HG03097 (cell line): ENCODE measurements at regions not wholly inside any gene's neighbourhood (a gene's known extent, or its start where the extent isn't known, plus 50 kb on each side); places are given as distances from the start of the nearest gene placed in this dataset.

Experiments used
- ATAC-seq: cut with Tn5 transposase; IDR thresholded peaks from one replicate; pipeline ENCODE4 v1.9.1; 2021; ENCODE audit not compliant: unreplicated experiment, low FRiP score

GRCh38 chr2:143977356-143977755 lies 542.6 kb downstream of the ZEB2 start:
- no peak for ATAC-seq

- ATAC-seq, result no peak
Observed at GRCh38 chr2:143975216-143975615, 544.7 kb downstream of the ZEB2 start.

GRCh38 chr2:143974262-143974661 lies 545.7 kb downstream of the ZEB2 start:
- no peak for ATAC-seq

DNA sequence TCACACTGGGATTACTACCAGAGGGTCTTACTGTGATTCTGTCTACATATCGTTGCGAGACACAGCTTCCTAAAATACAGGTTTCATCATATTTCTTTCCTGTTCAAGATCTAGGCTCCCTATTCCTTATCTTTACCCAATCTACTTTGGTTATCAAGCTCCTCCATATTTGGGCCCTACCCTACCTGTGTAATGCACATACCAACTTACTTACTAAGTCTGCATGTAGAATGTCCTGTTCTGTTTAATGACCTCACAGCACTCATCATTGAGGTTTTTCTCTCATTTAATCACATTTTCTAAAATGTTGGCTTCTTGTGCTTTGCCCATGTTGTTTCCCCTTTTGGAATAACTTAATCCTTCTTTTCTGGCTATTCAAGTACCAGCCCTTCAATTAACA lies 551.1 kb downstream of the ZEB2 start:
- no peak for ATAC-seq

- ATAC-seq, result no peak
Observed at GRCh38 chr2:143968360-143968759, 551.6 kb downstream of the ZEB2 start.

DNA sequence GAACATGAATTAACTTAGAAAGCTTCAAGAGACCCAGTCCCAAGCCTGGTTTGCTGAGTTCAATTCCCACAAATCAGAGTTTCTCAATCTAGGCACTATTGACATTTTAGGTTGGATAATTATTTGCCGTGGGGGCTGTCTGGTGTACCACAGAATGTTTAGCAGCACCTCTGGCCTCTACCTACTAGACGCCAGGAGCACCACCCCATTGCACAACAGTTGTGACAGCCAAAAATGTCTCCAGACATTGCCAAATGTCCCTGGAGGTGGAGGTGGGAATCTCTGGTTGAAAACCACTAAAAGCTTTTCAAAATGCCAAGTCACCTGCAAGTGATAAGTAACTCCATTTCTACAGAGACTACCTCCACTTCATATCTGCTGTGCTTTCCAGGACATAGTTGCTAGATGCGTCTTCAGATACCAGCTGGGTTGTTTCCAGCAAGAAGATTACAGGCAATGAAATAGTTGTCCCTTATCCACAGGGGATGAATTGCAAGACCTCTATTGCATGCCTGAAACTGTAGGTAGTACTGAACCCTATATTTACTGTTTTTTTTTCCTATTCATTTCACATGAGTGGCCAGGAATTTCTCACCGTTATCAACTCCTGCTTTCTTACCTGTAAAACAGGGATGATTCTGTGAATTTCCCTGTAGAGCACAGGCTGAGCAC lies 554.3 kb downstream of the ZEB2 start:
- no peak for ATAC-seq

GRCh38 chr2:143964891-143965290 lies 555.0 kb downstream of the ZEB2 start:
- ATAC-seq, result no peak

- no peak for ATAC-seq
Observed at GRCh38 chr2:143960177-143960576, 559.7 kb downstream of the ZEB2 start.

- no peak for ATAC-seq
Observed at GRCh38 chr2:143957321-143957720, 562.6 kb downstream of the ZEB2 start.

DNA sequence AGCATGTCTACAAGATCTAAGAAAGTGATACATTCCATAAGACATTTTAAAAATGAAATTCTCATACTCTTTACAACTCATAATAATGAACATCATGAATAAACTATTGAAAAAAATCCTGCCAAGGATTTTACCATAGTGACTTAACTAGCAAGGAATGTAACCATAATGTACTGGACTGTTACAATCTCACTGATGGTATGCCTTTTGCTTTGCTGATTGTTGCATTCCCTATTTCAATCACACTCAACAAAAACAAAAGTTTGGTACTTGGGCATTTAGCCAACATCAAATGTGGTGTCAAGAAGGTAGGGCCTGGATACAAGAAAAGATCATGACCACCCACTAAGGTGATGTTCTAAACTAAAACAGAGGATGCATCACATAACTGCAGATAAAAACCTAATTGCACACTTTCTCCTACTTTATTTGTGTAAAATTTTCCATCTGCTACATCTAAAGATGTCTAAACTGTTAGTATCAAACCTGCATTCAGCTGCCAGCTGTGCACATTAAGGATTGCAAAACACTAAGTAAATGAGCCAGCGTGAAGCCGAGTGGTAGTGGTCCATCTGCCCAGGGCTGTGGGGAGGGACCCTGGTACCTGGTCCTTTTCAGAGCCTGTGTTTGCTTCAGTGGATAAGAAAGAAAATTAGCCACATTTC lies 564.4 kb downstream of the ZEB2 start:
- no peak for ATAC-seq

- ATAC-seq, result no peak
Observed at GRCh38 chr2:143954844-143955243, 565.1 kb downstream of the ZEB2 start.

- no peak for ATAC-seq
Observed at GRCh38 chr2:143954186-143954585, 565.7 kb downstream of the ZEB2 start.

GRCh38 chr2:143953451-143954030 lies 566.4 kb downstream of the ZEB2 start:
- ATAC-seq, result no peak

DNA sequence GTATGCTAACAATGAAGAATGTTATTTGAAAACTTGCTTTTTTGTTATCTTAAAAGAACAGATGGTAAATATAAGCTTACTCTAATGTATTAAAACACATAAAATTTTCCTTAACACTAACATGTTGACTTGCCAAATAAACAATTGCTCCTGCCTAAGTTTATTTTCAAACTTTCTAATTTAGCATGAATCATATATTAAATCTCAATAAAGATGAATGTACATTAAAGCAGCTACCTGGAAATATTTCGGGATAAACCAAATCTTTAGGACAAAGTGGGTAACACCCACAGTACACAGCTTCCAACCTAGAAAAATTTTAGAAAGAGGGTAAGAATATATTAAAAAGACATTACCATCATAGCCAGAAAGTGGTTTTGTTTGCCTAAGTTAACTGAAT lies 567.4 kb downstream of the ZEB2 start:
- no peak for ATAC-seq

- no peak for ATAC-seq
Observed at GRCh38 chr2:143950704-143951103, 569.2 kb downstream of the ZEB2 start.

DNA sequence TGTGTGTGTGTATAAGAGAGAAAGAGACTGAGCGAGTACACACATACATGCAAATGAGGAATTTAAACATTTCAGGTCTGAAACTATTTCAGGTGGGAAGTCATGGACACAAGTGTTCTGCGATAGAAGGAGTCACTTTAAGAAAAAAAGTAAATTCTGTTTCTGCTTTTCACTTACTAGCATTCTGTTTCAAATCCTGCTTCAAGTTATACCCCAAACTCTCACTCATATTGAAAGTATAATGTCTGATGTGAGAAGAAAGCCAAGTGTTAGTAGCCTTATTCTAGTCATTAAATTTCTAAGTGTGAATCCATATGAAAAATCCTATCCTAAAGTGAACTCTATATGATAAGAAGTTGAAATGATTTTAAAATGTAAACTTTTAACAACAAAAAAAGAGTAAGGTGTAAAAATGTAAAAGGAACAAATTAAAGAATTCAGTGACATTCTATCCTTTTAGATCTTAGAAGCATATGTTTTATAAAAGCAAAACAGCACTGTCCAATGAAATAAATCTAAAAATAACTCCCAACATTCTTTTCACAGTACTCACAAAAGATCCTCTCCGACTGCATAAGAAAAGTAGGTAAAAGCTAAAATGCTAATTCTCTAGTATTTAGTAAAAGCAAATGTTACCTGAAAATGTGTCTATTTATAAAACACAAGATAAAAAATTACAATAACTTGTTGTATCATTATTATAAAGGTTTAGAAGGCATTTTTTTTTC lies 570.6 kb downstream of the ZEB2 start:
- ATAC-seq, result no peak

DNA sequence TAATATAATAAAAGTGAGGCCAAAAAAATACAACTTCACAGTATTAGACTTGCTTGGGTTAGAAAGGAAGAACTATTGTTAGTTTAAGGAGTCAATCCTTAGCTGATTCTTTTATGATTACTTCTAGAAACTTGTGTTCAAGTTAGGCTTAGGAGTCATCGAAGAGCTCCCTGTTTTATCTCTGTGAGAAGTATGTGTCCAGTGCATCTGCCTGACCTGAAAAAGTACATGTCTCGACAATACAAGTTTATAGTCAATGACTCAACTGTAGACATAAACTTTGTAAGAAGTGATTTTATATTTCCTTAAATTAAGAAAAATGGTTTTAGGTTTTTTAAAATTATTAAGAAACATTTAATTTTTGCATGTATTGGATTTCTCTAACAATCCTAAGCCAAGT lies 571.2 kb downstream of the ZEB2 start:
- ATAC-seq, result no peak

GRCh38 chr2:143946436-143947391 lies 573.2 kb downstream of the ZEB2 start:
- ATAC-seq, result no peak

- no peak for ATAC-seq
Observed at GRCh38 chr2:143942486-143942885, 577.4 kb downstream of the ZEB2 start.

DNA sequence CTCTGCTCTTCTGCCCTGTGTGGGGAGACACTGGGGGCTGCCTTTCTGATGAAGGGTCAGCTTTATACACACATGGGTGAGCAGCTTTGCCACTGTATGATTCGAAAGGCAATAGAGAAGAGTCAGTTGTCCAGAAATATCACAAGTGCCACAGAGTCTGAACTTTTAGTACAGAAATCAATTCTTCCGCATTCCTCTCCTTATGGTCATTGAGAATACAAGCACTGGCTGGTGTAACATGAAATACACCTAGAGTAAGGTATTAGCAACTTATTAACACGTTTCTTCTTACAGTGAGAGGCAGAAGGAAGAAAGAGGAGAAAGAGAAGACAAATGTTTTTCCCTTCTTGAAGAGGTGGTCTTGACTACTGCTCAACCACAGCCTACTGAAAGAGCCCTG lies 579.2 kb downstream of the ZEB2 start:
- no peak for ATAC-seq
